Omental fat pad (tissue), 3 donors: ENCODE measurements at regions not wholly inside any gene's neighbourhood (a gene's known extent, or its start where the extent isn't known, plus 50 kb on each side); places are given as distances from the start of the nearest gene placed in this dataset.
A peak's percentile ranks its signal among the peaks of the same experiment; 100 is the strongest.

Source experiments
- ATAC-seq: fragments of 150-250 bp; one replicate; pipeline ENCODE4 v1.9.1; 2016; ENCODE audit warnings: mild to moderate bottlenecking, moderate library complexity; ENCODE audit not compliant: low FRiP score
- DNase-seq: peaks from one replicate; pipeline ENCODE4 v3.0.0-alpha.2; 2019; ENCODE audit warnings: low spot score
- TF ChIP-seq, protein P1 (sequence below), 3 donors: fragments of 450-650 bp; IDR thresholded peaks; one replicate each; pipeline ENCODE4 v1.5.1; 2016 to 2017; ENCODE audit warnings: antibody characterized with exemption in 3 of 3, mild to moderate bottlenecking in 3 of 3, moderate library complexity in 2 of 3

DNA sequence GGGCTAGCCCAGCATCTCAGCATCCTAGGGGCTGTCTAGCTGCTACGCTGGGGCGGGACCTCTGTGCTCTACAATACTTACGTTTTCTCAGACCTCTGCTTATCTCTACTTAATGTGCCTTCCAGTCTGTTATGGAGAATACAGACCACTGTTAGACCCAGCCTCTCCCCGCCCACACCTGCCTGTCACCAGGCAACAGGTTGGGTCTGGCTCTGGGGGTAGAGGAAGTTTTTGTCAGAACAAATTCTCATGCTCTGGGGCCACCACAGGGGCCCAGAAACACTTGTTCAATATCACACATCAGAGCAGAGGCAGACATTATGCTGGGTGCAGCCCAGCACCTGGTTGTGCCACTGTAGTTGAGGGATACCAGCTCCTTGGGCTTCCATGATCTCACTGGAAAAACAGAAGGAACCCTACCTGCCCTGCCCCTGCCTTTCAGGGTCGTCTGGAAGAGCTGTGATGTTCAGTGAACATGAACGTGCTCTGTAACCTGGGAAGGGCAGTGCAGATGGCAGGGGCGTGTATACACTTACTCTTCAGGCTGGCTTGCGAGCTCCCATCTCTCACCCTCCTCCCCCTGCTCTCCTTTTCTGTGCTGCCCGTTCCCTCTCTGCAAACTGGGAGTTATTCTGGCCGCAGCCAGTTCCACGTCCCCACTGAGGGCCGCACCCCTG lies 135.2 kb upstream of the PODXL start:
- ATAC-seq = peak; percentile 13
- no peak for DNase-seq
- TF ChIP-seq, protein P1, sequence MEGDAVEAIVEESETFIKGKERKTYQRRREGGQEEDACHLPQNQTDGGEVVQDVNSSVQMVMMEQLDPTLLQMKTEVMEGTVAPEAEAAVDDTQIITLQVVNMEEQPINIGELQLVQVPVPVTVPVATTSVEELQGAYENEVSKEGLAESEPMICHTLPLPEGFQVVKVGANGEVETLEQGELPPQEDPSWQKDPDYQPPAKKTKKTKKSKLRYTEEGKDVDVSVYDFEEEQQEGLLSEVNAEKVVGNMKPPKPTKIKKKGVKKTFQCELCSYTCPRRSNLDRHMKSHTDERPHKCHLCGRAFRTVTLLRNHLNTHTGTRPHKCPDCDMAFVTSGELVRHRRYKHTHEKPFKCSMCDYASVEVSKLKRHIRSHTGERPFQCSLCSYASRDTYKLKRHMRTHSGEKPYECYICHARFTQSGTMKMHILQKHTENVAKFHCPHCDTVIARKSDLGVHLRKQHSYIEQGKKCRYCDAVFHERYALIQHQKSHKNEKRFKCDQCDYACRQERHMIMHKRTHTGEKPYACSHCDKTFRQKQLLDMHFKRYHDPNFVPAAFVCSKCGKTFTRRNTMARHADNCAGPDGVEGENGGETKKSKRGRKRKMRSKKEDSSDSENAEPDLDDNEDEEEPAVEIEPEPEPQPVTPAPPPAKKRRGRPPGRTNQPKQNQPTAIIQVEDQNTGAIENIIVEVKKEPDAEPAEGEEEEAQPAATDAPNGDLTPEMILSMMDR (IDR thresholded peaks at IDR 0.05) = no peak

DNA sequence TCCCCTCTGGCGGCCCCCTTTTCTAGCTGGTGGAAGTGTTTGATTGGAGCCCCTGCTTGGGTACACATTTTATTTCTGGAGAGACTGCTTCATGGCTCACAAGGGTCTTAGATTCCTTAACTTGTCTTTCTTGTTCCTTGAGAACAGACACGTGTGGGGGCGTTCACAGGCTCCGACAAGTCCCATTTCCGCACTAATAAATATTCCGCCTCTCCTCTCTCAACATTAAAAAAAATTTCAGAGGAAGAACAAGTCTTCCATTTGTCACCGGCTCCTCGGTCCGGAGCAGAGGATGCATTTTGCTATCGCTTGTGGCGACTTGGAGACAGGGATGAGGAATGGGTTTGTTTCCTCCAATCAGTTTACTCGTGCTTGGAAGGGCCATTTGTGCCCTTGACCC lies 134.0 kb upstream of the PODXL start:
- DNase-seq (no peak), ATAC-seq (no peak)
- TF ChIP-seq, protein P1 (IDR thresholded peaks at IDR 0.05) = no peak

DNA sequence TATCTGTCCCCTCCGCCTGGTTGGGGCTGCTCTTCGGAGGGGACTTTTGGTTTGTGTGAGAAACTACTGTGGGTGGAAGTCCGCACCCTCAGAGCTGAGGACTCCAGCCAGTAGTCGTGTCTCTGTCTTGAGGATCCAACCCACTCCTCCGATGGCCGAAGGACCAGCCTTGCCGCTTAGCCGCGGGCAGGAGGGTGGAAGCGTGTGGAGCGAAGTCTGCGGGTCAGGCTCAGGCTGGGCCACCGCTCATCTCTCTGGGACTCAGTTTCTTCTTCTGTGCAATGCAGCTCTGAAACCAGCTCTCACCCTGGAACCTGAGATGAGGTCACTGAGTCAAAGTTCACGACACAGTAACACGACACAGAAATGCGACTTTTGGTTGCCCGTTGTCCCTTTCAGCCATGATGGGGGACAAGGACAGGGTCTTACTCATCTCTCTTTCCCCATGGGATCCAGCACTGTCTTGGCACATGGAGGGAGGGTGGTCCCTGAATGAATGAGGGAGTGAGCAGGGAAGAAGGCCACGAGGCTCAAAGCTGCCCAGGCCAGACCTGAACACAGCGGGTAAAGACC lies 133.3 kb upstream of the PODXL start:
- TF ChIP-seq, protein P1 (IDR thresholded peaks at IDR 0.05) = no peak
- DNase-seq (no peak), ATAC-seq (no peak)

DNA sequence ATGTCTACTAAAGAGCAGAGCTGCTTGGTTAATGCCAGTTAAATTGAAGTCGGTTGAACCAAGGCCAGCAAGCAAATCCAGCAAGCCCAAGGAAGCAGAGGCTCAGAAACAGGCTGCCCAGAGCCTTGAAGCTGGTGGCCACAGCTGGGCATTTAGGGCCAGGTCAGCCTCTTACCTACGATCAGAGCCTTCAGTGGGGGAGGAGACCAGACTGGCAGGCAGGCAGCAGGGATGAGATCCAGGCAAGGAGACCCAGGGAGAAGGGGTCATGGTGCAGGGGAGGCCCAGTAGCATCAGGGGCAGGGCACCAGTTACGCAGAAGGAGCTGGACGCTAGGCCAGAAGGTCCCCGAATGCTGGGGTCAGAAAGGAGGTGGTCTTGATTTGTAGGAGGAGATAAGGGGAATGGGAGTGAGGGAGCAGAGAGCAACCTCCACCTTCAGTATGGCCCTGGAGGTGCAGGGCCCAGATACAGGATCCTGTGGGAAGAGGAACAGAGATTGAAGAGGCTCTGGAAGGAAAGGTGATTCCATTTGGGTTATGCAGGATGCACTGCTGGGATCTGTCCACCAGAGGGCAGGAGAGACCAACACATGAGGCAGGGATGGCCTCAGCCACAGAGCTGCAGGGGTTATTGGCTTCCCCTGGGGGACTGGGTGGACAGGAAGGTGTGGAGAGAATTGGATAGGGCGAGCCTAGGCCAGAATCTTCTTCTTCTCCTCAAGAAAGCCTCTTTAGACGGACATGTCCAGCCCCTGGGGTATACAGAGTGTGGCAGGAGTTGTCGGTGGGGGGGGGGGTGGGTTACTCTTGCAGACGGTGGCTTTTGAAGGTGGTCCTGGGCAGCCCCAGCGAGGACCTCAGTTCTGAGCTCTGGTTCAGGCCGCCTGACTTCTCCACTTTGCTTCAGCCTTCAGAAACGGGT lies 132.6 kb upstream of the PODXL start:
- TF ChIP-seq, protein P1 (IDR thresholded peaks at IDR 0.05) = peak in 2 of 3 donors; percentile 55 to 59
- DNase-seq (peak; percentile 32), ATAC-seq (peak; percentile 62)

- no peak for ATAC-seq
Observed at GRCh38 chr7:131687296-131687695, 130.9 kb upstream of the PODXL start.

GRCh38 chr7:131686833-131687232 lies 130.4 kb upstream of the PODXL start:
- ATAC-seq = no peak
- no peak for DNase-seq
- TF ChIP-seq, protein P1 (IDR thresholded peaks at IDR 0.05) = no peak

More at GRCh38 chr7:131687296-131687695, 130.9 kb upstream of the PODXL start:
- TF ChIP-seq, protein P1 (IDR thresholded peaks at IDR 0.05) = no peak
- DNase-seq = no peak
